Peyer's patch (tissue), 4 donors: ENCODE measurements at regions not wholly inside any gene's neighbourhood (a gene's known extent, or its start where the extent isn't known, plus 50 kb on each side); places are given as distances from the start of the nearest gene placed in this dataset.

Experiments
- DNase-seq, 3 donors: peaks; one replicate each; pipeline ENCODE4 v3.0.0-alpha.2; 2017 to 2019
- H3K27ac ChIP-seq, 4 donors: fragments of 200-600 bp; sonication (generic); one replicate each; pipeline ENCODE4 v1.5.1; 2016 to 2019
- H3K27me3 ChIP-seq, 2 donors: fragments of 200-600 bp; sonication (generic); one replicate each; pipeline ENCODE4 v1.5.1; 2019
- H3K36me3 ChIP-seq, 3 donors: fragments of 200-600 bp; sonication (generic); one replicate each; pipeline ENCODE4 v1.5.1; 2016 to 2019
- H3K4me1 ChIP-seq, 4 donors: fragments of 200-600 bp; sonication (generic); one replicate each; pipeline ENCODE4 v1.5.1; 2016 to 2019
- H3K4me3 ChIP-seq, 4 donors: fragments of 200-600 bp; sonication (generic); 1 replicate in 3 of 4; 2 replicates in 1 of 4; pipeline ENCODE4 v1.5.1; 2016 to 2019; ENCODE audit warnings: mild to moderate bottlenecking in 1 of 4
- H3K9me3 ChIP-seq, 4 donors: fragments of 200-600 bp; sonication (generic); one replicate each; pipeline ENCODE4 v1.5.1; 2016 to 2019; ENCODE audit warnings: mild to moderate bottlenecking in 1 of 4
- CTCF ChIP-seq, 6 experiments: fragments of 450-650 bp in 4 of 6; fragments of 200-600 bp in 2 of 6; sonication (generic) in 1 of 6; IDR thresholded peaks; one replicate each; pipeline ENCODE4 v1.5.1; 2017 to 2019; ENCODE audit warnings: antibody characterized with exemption in 6 of 6, mild to moderate bottlenecking in 3 of 6, moderate library complexity in 1 of 6
- POLR2A ChIP-seq, 2 donors: fragments of 450-650 bp; IDR thresholded peaks; one replicate each; pipeline ENCODE4 v1.5.1; 2017; ENCODE audit warnings: antibody characterized with exemption in 2 of 2, mild to moderate bottlenecking in 2 of 2, moderate library complexity in 2 of 2

DNA sequence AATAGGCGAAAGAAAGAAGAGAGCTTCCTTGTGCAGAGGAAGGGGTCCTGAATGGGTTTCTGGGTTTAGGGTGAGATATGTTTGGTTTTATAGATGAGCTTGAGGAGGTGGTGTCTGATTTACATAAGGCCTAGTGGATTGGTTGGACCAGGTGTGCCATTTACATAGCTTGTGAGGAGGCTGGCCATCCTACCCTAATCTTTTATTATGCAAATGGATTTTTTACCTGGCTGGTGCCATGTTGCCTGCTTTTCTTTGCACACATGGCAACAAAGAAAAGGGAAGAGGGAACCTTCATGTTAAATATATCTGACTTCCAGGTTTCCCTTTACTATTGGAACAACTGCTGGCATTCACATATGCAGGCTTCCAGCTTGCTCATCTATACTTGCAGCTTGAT, 585.3 kb downstream of the PTPRU start:
- H3K4me3 ChIP-seq: no peak overlapping the region
- no peak for TF ChIP-seq CTCF (IDR thresholded peaks at IDR 0.05)
- TF ChIP-seq POLR2A (IDR thresholded peaks at IDR 0.05): no peak
- no peaks in the 10 kb centered on the region for H3K9me3 ChIP-seq
- H3K4me1 ChIP-seq: no peaks in the 10 kb centered on the region
- no peaks in the 10 kb centered on the region for H3K36me3 ChIP-seq
- DNase-seq: no peak
- H3K27me3 ChIP-seq: no peaks in the 10 kb centered on the region
- no peak overlapping the region for H3K27ac ChIP-seq

DNA sequence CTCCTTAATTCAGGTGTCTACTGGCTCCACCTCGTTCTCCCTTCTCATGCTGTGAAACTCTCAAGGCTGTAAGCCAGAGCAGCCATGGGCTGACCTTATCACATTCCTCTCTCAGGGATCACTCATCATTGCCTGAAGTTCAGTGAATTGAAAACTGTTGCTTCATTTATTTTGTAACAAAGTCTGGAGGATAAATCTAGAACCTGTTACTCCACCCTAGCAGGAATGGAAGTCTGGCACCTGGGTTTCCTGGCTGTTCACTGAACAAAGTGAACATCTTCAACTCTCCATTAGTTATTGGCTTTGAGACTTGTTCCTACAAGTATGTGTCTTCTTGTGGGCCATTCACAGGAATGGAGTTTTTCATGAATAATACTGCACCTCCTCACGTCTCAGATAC, 584.1 kb downstream of the PTPRU start:
- TF ChIP-seq POLR2A (IDR thresholded peaks at IDR 0.05) (no peak), CTCF (IDR thresholded peaks at IDR 0.05) (no peak)
- H3K4me3 ChIP-seq: no peak overlapping the region
- H3K9me3 ChIP-seq: no peaks in the 10 kb centered on the region
- H3K27ac ChIP-seq: no peak overlapping the region
- H3K36me3 ChIP-seq: no peaks in the 10 kb centered on the region
- no peaks in the 10 kb centered on the region for H3K27me3 ChIP-seq
- no peaks in the 10 kb centered on the region for H3K4me1 ChIP-seq
- peak in 1 of 3 donors; percentile 5 for DNase-seq

- no peaks in the 10 kb centered on the region for H3K36me3 ChIP-seq
- no peak overlapping the region for H3K27ac ChIP-seq
- H3K9me3 ChIP-seq: no peaks in the 10 kb centered on the region
- no peak overlapping the region for H3K4me3 ChIP-seq
- no peaks in the 10 kb centered on the region for H3K27me3 ChIP-seq
- H3K4me1 ChIP-seq: no peaks in the 10 kb centered on the region
- DNase-seq: no peak
- no peak for TF ChIP-seq CTCF (IDR thresholded peaks at IDR 0.05)
- no peak for TF ChIP-seq POLR2A (IDR thresholded peaks at IDR 0.05)
Observed at GRCh38 chr1:29812408-29813135, 576.2 kb downstream of the PTPRU start.

DNA sequence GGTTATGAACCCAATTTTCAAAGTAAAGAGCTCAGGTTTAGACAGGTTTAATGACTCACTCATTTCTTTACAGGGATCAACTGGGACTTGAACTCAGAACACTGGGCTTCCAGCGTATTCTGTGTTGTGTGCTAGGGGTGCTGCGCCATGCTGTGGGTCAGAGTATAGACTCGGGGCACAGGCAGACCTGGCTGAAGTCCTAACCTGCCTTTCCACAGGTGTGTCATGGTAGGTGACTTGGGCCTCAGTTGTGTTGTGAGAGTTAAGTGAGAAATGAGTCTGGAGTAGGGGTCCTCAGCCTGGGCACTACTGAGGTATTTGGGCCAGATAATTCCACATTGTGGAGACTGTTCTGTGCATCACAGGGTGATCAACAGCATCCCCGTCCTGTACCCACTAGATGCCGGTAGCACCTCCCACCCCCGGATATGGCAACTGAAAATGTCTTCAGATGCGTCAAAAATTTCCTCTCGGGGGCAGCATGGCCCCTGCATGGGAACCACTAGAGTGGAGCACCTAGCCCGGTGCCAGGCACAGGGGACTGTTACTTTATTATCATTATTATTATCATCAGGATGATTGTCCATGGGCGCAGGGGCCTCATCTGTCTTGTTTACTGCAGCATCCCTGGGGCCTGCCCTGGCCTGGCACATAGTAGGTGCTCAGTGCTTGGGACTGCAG, 575.5 kb downstream of the PTPRU start:
- Histone ChIP-seq H3K9me3 (no peaks in the 10 kb centered on the region), H3K4me3 (no peak overlapping the region), H3K4me1 (no peaks in the 10 kb centered on the region), H3K36me3 (no peaks in the 10 kb centered on the region), H3K27ac (no peak overlapping the region), H3K27me3 (no peaks in the 10 kb centered on the region)
- DNase-seq: no peak
- no peak for TF ChIP-seq POLR2A (IDR thresholded peaks at IDR 0.05)
- TF ChIP-seq CTCF (IDR thresholded peaks at IDR 0.05): no peak

- H3K9me3 ChIP-seq: no peaks in the 10 kb centered on the region
- DNase-seq: no peak
- H3K27ac ChIP-seq: no peak overlapping the region
- TF ChIP-seq POLR2A (IDR thresholded peaks at IDR 0.05) (no peak), CTCF (IDR thresholded peaks at IDR 0.05) (no peak)
- H3K36me3 ChIP-seq: no peaks in the 10 kb centered on the region
- no peaks in the 10 kb centered on the region for H3K4me1 ChIP-seq
- no peaks in the 10 kb centered on the region for H3K27me3 ChIP-seq
- no peak overlapping the region for H3K4me3 ChIP-seq
Observed at GRCh38 chr1:29811247-29811646, 574.9 kb downstream of the PTPRU start.
